ENCODE measurements at regions not wholly inside any gene's neighbourhood (a gene's known extent, or its start where the extent isn't known, plus 50 kb on each side); places are given as distances from the start of the nearest gene placed in this dataset.

DNA sequence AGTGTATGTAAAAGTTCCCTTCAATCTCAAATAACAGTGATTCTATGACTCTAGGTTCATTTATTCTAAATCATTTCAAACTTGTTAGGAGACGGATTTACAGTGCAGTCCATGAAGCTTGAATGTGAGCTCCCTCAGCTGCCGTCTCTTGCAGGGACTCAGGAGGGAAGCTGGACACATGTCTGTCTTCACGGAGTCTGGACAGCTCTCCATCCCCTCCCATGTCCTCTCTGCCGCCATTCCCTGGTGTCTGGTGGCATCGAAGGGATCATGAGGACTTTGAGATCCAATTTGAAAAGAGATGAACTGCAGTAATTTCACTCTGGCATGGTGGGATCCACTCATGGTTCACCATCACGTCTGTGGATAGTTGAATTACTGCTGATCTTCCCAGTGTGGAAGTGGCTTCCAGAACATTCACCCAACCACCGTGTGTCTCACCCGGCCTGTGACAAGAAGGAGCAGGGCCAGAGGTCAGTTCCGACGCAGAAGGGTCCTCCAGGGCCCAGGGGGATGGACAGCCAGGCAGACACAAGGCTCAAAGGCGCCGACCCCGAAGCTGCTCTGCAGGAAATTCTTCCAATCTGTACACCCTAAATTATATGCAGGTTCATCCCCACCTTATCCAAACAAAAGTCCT, 370.1 kb downstream of the THBS2 start:
- H3K4me3 ChIP-seq (ENCODE audit: insufficient read length, low read depth), result no peak overlapping the region

GRCh38 chr6:168880271-168880670, 373.4 kb downstream of the THBS2 start:
- H3K9ac ChIP-seq (ENCODE audit: insufficient read length, low read depth), result no peak overlapping the region
- no peak overlapping the region for H3K4me3 ChIP-seq (ENCODE audit: insufficient read length, low read depth)
- no peaks in the 10 kb centered on the region for H3K36me3 ChIP-seq (ENCODE audit: insufficient read depth, insufficient read length, low read length)
- peaks cover 12% of the 10 kb centered on the region for H3K27me3 ChIP-seq (ENCODE audit: insufficient read depth, insufficient read length)
- no peak for DNase-seq (ENCODE audit: low read depth, low spot score)
- no peak for TF ChIP-seq YY1 (IDR thresholded peaks at IDR 0.05; ENCODE audit: insufficient read depth, insufficient read length)
- no peak for TF ChIP-seq SUZ12 (IDR thresholded peaks at IDR 0.05; ENCODE audit: extremely low read depth, insufficient read depth, insufficient read length)
- TF ChIP-seq ZNF274 (IDR thresholded peaks at IDR 0.05; ENCODE audit: low read depth, low read length), result no peak
- H3K9me3 ChIP-seq (ENCODE audit: insufficient read depth, low read length), result no peaks in the 10 kb centered on the region; the same call in 1 of the 2 replicates
- no peaks in the 10 kb centered on the region for H3K4me1 ChIP-seq (ENCODE audit: insufficient read depth, insufficient read length)

More for the DNA sequence above, 370.1 kb downstream of the THBS2 start:
- no peak for TF ChIP-seq ZNF274 (IDR thresholded peaks at IDR 0.05; ENCODE audit: low read depth, low read length)
- no peak for TF ChIP-seq SUZ12 (IDR thresholded peaks at IDR 0.05; ENCODE audit: extremely low read depth, insufficient read depth, insufficient read length)
- TF ChIP-seq YY1 (IDR thresholded peaks at IDR 0.05; ENCODE audit: insufficient read depth, insufficient read length), result no peak
- H3K4me1 ChIP-seq (ENCODE audit: insufficient read depth, insufficient read length), result no peaks in the 10 kb centered on the region
- H3K36me3 ChIP-seq (ENCODE audit: insufficient read depth, insufficient read length, low read length), result no peaks in the 10 kb centered on the region
- no peaks in the 10 kb centered on the region; the same call in 1 of the 2 replicates for H3K9me3 ChIP-seq (ENCODE audit: insufficient read depth, low read length)
- DNase-seq (ENCODE audit: low read depth, low spot score), result no peak
- H3K27me3 ChIP-seq (ENCODE audit: insufficient read depth, insufficient read length), result peaks cover 12% of the 10 kb centered on the region
- no peak overlapping the region for H3K9ac ChIP-seq (ENCODE audit: insufficient read length, low read depth)

GRCh38 chr6:168877821-168878282, 375.8 kb downstream of the THBS2 start:
- no peak for DNase-seq (ENCODE audit: low read depth, low spot score)

DNA sequence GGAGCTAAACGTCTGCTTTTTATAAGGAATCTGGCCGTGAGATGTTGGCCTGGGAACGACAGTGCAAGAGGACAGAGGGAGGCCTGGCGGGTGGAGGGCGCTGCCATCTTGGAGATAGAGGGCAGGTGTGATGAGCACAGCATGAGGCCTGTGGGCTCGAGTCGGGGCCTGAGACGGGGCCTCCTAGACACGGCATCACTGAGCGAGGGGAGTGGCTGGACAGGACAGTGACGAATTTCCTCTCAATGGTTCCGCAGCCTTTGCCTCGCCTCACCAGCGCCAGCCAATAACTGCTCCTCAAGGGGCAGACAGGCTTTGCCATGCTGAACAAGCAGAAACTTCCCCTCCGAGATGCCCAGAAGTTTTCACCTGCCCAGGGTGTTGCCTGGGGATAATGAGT, 376.7 kb downstream of the THBS2 start:
- no peak for TF ChIP-seq ZNF274 (IDR thresholded peaks at IDR 0.05; ENCODE audit: low read depth, low read length)
- TF ChIP-seq SUZ12 (IDR thresholded peaks at IDR 0.05; ENCODE audit: extremely low read depth, insufficient read depth, insufficient read length), result no peak
- TF ChIP-seq YY1 (IDR thresholded peaks at IDR 0.05; ENCODE audit: insufficient read depth, insufficient read length), result no peak
- no peak for DNase-seq (ENCODE audit: low read depth, low spot score)
- Histone ChIP-seq H3K27me3 (ENCODE audit: insufficient read depth, insufficient read length) (no peaks in the 10 kb centered on the region), H3K36me3 (ENCODE audit: insufficient read depth, insufficient read length, low read length) (no peaks in the 10 kb centered on the region), H3K9me3 (ENCODE audit: insufficient read depth, low read length) (no peaks in the 10 kb centered on the region), H3K4me3 (ENCODE audit: insufficient read length, low read depth) (no peak overlapping the region), H3K4me1 (ENCODE audit: insufficient read depth, insufficient read length) (no peaks in the 10 kb centered on the region), H3K9ac (ENCODE audit: insufficient read length, low read depth) (no peak overlapping the region)

More at GRCh38 chr6:168877821-168878282, 375.8 kb downstream of the THBS2 start:
- Histone ChIP-seq H3K9me3 (ENCODE audit: insufficient read depth, low read length) (no peaks in the 10 kb centered on the region), H3K4me1 (ENCODE audit: insufficient read depth, insufficient read length) (no peaks in the 10 kb centered on the region), H3K27me3 (ENCODE audit: insufficient read depth, insufficient read length) (no peaks in the 10 kb centered on the region), H3K9ac (ENCODE audit: insufficient read length, low read depth) (no peak overlapping the region), H3K4me3 (ENCODE audit: insufficient read length, low read depth) (no peak overlapping the region), H3K36me3 (ENCODE audit: insufficient read depth, insufficient read length, low read length) (no peaks in the 10 kb centered on the region)
- no peak for TF ChIP-seq YY1 (IDR thresholded peaks at IDR 0.05; ENCODE audit: insufficient read depth, insufficient read length)
- no peak for TF ChIP-seq SUZ12 (IDR thresholded peaks at IDR 0.05; ENCODE audit: extremely low read depth, insufficient read depth, insufficient read length)
- TF ChIP-seq ZNF274 (IDR thresholded peaks at IDR 0.05; ENCODE audit: low read depth, low read length), result no peak

DNA sequence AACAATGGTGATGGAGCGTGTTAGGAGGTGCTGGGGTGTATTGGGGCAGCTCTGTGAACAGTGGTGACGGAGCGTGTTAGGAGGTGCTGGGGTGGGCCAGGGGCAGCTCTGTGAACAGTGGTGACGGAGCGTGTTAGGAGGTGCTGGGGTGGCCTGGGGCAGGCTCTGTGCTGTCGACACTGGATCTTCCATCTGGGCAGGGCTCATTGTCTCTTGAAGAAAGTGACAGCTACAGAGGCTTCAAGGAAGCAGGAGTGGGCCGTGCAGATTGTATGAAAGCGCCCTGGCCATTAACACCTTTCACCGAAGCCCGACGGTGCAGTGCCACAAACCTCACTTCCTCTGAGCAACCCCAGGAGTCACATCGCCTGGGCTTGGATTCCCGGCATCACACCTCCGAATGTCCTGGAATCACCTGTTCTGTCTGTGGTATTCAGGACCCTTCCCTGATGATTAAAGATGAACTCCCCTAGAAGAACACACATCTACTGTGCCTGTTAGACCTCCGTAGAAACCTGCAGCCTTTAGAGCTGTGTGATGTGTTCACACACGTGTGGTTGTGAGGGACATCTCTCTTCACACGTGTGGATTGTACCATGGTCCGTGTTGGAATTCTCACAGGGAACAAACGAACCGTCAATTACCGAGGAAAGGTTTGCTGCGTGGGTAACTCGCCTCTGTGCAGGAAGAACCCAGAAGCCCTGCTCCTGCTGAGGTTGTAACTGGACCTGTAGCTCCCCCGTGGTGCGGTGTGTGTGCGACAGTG, 377.7 kb downstream of the THBS2 start:
- TF ChIP-seq SUZ12 (IDR thresholded peaks at IDR 0.05; ENCODE audit: extremely low read depth, insufficient read depth, insufficient read length) (no peak), ZNF274 (IDR thresholded peaks at IDR 0.05; ENCODE audit: low read depth, low read length) (no peak)
- no peak overlapping the region for H3K4me3 ChIP-seq (ENCODE audit: insufficient read length, low read depth)
- H3K4me1 ChIP-seq (ENCODE audit: insufficient read depth, insufficient read length), result no peaks in the 10 kb centered on the region
- no peak overlapping the region for H3K9ac ChIP-seq (ENCODE audit: insufficient read length, low read depth)
- H3K9me3 ChIP-seq (ENCODE audit: insufficient read depth, low read length), result no peaks in the 10 kb centered on the region
- H3K27me3 ChIP-seq (ENCODE audit: insufficient read depth, insufficient read length), result no peaks in the 10 kb centered on the region
- no peak for DNase-seq (ENCODE audit: low read depth, low spot score)
- no peaks in the 10 kb centered on the region for H3K36me3 ChIP-seq (ENCODE audit: insufficient read depth, insufficient read length, low read length)

DNA sequence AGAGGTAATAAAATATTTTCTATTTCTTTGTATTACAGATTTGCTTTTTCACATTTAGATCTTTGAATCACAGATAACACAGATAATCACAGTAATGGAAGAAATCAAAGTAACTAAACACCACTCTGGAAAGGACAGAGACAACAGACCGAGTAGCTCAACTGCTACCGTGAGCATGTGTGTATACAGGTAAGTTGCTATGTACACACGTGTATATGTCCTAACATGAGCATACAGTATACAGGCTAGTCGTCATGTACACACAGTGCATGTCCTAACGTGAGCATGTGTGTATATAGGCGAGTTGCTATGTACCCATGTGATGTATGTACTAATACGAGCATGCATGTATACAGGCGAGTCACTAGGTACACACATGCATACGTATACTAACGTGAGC, 379.0 kb downstream of the THBS2 start:
- DNase-seq (ENCODE audit: low read depth, low spot score), result no peak
- no peak for TF ChIP-seq ZNF274 (IDR thresholded peaks at IDR 0.05; ENCODE audit: low read depth, low read length)
- TF ChIP-seq YY1 (IDR thresholded peaks at IDR 0.05; ENCODE audit: insufficient read depth, insufficient read length), result no peak
- TF ChIP-seq SUZ12 (IDR thresholded peaks at IDR 0.05; ENCODE audit: extremely low read depth, insufficient read depth, insufficient read length), result no peak
- no peaks in the 10 kb centered on the region for H3K4me1 ChIP-seq (ENCODE audit: insufficient read depth, insufficient read length)
- no peaks in the 10 kb centered on the region for H3K9me3 ChIP-seq (ENCODE audit: insufficient read depth, low read length)
- no peak overlapping the region for H3K9ac ChIP-seq (ENCODE audit: insufficient read length, low read depth)
- H3K27me3 ChIP-seq (ENCODE audit: insufficient read depth, insufficient read length), result no peaks in the 10 kb centered on the region
- no peaks in the 10 kb centered on the region for H3K36me3 ChIP-seq (ENCODE audit: insufficient read depth, insufficient read length, low read length)
- H3K4me3 ChIP-seq (ENCODE audit: insufficient read length, low read depth), result no peak overlapping the region
